ENCODE measurements at regions not wholly inside any gene's neighbourhood (a gene's known extent, or its start where the extent isn't known, plus 50 kb on each side); places are given as distances from the start of the nearest gene placed in this dataset.

DNA sequence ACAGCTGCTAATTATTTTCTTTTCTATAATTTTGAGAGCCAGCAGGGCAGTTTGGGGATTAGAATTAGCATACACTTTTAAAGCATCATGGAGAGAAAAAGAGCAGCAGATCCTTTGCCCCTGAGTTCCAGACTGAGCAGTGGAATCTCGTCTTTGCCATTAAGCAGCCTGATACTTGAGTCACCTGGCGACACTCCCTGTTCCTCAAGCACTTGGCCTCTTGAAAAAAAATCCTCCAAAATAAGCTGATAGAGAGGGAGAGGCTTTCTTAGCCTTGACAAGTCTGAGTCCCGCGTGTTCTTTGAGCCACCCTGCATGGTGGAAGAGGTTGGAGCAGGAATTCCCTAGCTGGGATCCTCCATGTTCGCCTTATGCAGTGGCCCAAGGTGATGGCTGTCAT, 398.3 kb downstream of the IRX2 start (continued):
- TF ChIP-seq, protein P1, sequence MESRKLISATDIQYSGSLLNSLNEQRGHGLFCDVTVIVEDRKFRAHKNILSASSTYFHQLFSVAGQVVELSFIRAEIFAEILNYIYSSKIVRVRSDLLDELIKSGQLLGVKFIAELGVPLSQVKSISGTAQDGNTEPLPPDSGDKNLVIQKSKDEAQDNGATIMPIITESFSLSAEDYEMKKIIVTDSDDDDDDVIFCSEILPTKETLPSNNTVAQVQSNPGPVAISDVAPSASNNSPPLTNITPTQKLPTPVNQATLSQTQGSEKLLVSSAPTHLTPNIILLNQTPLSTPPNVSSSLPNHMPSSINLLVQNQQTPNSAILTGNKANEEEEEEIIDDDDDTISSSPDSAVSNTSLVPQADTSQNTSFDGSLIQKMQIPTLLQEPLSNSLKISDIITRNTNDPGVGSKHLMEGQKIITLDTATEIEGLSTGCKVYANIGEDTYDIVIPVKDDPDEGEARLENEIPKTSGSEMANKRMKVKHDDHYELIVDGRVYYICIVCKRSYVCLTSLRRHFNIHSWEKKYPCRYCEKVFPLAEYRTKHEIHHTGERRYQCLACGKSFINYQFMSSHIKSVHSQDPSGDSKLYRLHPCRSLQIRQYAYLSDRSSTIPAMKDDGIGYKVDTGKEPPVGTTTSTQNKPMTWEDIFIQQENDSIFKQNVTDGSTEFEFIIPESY (IDR thresholded peaks at IDR 0.05; ENCODE audit: extremely low read depth, insufficient replicate concordance, low read length): no peak
- TF ChIP-seq ELF1 (IDR thresholded peaks at IDR 0.05; ENCODE audit: borderline replicate concordance, low read depth) (no peak), EZH2phosphoT487 (IDR thresholded peaks at IDR 0.05; ENCODE audit: borderline replicate concordance) (no peak)

DNA sequence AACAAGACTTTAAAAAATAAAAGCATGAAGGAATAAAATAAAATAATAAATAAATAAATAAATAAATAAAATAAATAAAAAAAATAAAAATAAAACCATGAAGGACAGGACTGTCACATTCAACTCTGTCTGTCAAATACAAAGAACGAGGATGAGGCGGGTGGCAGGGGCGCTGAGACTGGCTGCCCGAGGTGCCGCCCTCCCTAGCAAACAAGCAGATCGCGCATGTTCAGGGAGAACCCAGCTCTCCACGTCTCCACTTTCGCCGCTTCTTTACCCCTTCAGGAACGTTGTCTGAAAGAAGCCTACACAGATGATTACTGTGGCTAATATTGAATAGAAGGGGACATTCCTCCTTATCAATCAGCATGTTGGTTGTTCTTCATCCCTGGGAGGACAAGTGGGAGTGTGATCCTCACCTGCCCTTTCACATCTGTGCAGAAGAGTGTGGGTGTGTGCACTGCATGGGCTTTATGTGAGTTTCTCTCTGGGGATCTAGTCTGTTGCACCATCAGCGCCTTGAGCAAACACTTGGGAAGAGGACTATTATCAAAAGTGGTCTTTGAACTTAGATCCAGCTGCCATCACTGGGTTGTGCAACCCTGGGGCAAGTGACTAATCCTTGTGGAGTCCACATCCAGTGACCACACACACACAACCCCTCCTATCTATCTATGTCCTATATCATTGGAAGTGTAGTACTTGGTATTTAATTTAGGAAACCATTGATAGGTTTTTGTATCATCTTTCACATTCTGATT, 399.2 kb downstream of the IRX2 start:
- H4K20me1 ChIP-seq (ENCODE audit: insufficient read depth): no peaks in the 10 kb centered on the region
- no TSS peak for BruUV-seq (replicated peaks)
- no peaks in the 10 kb centered on the region for H3K27me3 ChIP-seq (ENCODE audit: insufficient read depth, low read length)
- ChIA-PET POLR2A (no interaction called here), CTCF (no interaction called here), RAD21 (ENCODE audit: low non-redundant PET in 1 of 2, low total read pairs in 2 of 2, uncharacterized antibody in 2 of 2, unreplicated experiment in 2 of 2) (no interaction called here)
- no peak overlapping the region for H3K4me2 ChIP-seq (ENCODE audit: low read length)
- H3K27ac ChIP-seq (ENCODE audit: low read depth, low read length): no peak overlapping the region
- no peaks in the 10 kb centered on the region for H3K9me2 ChIP-seq (ENCODE audit: insufficient read depth)
- H3K9me3 ChIP-seq (ENCODE audit: control insufficient read depth in 1 of 2, insufficient read depth in 1 of 2, low read depth in 1 of 2, low read length in 2 of 2): peaks cover 0 to 21% of the 10 kb centered on the region in 2 experiments; a peak in 2 of 4 replicates
- no peaks in the 10 kb centered on the region for H3K4me1 ChIP-seq (ENCODE audit: control insufficient read depth in 1 of 2, insufficient read depth in 2 of 2, low read length in 2 of 2)
- ATAC-seq (no peak), DNase-seq (ENCODE audit: low read depth, low spot score) (no peak)
- H2AFZ ChIP-seq (ENCODE audit: low read depth, low read length, poor library complexity, severe bottlenecking): no peak overlapping the region
- intact Hi-C loops (cut with micrococcal nuclease): no loop called here
- no peaks in the 10 kb centered on the region for H3K79me2 ChIP-seq (ENCODE audit: insufficient read depth, low read length)
- no peak overlapping the region for H3K4me3 ChIP-seq (replicated peaks in 1 of 2; ENCODE audit: low read depth in 1 of 2, low read length in 2 of 2)
- no peak overlapping the region for H3K9ac ChIP-seq (ENCODE audit: low read length)
- no peaks in the 10 kb centered on the region for H3K36me3 ChIP-seq (ENCODE audit: control insufficient read depth in 1 of 2, insufficient read depth in 2 of 2, low read length in 2 of 2)
- TF ChIP-seq TCF7L2 (IDR thresholded peaks at IDR 0.05; ENCODE audit: borderline replicate concordance, extremely low read depth, insufficient read depth, insufficient read length): no peak
- TF ChIP-seq CEBPB (IDR thresholded peaks at IDR 0.05; ENCODE audit: low read depth): no peak
- no peak for TF ChIP-seq SIN3A (IDR thresholded peaks at IDR 0.05; ENCODE audit: low read depth)
- TF ChIP-seq, protein P2, sequence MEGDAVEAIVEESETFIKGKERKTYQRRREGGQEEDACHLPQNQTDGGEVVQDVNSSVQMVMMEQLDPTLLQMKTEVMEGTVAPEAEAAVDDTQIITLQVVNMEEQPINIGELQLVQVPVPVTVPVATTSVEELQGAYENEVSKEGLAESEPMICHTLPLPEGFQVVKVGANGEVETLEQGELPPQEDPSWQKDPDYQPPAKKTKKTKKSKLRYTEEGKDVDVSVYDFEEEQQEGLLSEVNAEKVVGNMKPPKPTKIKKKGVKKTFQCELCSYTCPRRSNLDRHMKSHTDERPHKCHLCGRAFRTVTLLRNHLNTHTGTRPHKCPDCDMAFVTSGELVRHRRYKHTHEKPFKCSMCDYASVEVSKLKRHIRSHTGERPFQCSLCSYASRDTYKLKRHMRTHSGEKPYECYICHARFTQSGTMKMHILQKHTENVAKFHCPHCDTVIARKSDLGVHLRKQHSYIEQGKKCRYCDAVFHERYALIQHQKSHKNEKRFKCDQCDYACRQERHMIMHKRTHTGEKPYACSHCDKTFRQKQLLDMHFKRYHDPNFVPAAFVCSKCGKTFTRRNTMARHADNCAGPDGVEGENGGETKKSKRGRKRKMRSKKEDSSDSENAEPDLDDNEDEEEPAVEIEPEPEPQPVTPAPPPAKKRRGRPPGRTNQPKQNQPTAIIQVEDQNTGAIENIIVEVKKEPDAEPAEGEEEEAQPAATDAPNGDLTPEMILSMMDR (IDR thresholded peaks at IDR 0.05 in 2 of 3, conservative IDR thresholded peaks at IDR 0.05 in 1 of 3; ENCODE audit: borderline replicate concordance in 1 of 3, insufficient read depth in 1 of 3, low read depth in 2 of 3, low read length in 2 of 3): no peak
- TF ChIP-seq ZNF274 (IDR thresholded peaks at IDR 0.05; ENCODE audit: low read depth, low read length): no peak
- no peak for TF ChIP-seq POLR2A (IDR thresholded peaks at IDR 0.05; ENCODE audit: borderline replicate concordance, extremely low read depth, insufficient read depth, insufficient read length)
- TF ChIP-seq, protein P3, sequence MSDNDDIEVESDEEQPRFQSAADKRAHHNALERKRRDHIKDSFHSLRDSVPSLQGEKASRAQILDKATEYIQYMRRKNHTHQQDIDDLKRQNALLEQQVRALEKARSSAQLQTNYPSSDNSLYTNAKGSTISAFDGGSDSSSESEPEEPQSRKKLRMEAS (IDR thresholded peaks at IDR 0.05): no peak
- no peak for TF ChIP-seq CBX3 (IDR thresholded peaks at IDR 0.05; ENCODE audit: low read depth)
- TF ChIP-seq YY1 (IDR thresholded peaks at IDR 0.05; ENCODE audit: extremely low read depth, insufficient replicate concordance, low read depth, low read length): no peak
- TF ChIP-seq ELF1 (IDR thresholded peaks at IDR 0.05; ENCODE audit: borderline replicate concordance, low read depth): no peak
- TF ChIP-seq, protein P4, sequence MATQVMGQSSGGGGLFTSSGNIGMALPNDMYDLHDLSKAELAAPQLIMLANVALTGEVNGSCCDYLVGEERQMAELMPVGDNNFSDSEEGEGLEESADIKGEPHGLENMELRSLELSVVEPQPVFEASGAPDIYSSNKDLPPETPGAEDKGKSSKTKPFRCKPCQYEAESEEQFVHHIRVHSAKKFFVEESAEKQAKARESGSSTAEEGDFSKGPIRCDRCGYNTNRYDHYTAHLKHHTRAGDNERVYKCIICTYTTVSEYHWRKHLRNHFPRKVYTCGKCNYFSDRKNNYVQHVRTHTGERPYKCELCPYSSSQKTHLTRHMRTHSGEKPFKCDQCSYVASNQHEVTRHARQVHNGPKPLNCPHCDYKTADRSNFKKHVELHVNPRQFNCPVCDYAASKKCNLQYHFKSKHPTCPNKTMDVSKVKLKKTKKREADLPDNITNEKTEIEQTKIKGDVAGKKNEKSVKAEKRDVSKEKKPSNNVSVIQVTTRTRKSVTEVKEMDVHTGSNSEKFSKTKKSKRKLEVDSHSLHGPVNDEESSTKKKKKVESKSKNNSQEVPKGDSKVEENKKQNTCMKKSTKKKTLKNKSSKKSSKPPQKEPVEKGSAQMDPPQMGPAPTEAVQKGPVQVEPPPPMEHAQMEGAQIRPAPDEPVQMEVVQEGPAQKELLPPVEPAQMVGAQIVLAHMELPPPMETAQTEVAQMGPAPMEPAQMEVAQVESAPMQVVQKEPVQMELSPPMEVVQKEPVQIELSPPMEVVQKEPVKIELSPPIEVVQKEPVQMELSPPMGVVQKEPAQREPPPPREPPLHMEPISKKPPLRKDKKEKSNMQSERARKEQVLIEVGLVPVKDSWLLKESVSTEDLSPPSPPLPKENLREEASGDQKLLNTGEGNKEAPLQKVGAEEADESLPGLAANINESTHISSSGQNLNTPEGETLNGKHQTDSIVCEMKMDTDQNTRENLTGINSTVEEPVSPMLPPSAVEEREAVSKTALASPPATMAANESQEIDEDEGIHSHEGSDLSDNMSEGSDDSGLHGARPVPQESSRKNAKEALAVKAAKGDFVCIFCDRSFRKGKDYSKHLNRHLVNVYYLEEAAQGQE (IDR thresholded peaks at IDR 0.05; ENCODE audit: low read depth): no peak
- no peak for TF ChIP-seq EGR1 (IDR thresholded peaks at IDR 0.05; ENCODE audit: low read depth)
- no peak for TF ChIP-seq EZH2 (IDR thresholded peaks at IDR 0.05)
- no peak for TF ChIP-seq ZFX (IDR thresholded peaks at IDR 0.05)
- no peak for TF ChIP-seq FOSL1 (IDR thresholded peaks at IDR 0.05; ENCODE audit: low read depth)
- TF ChIP-seq EZH2phosphoT487 (IDR thresholded peaks at IDR 0.05; ENCODE audit: borderline replicate concordance): no peak

Measured in HCT116 (cell line).